OCI-LY3 (cell line): ENCODE measurements at regions not wholly inside any gene's neighbourhood (a gene's known extent, or its start where the extent isn't known, plus 50 kb on each side); places are given as distances from the start of the nearest gene placed in this dataset.

Experiments
- EZH2phosphoT487 ChIP-seq: fragments of 200-600 bp; shearing (Covaris generic); IDR thresholded peaks from 2 replicates; pipeline ENCODE4 v1.6.1; 2018; ENCODE audit warnings: antibody characterized with exemption, mixed run types, low read depth
- TF ChIP-seq, protein P1 (sequence below): fragments of 200-600, 300-600 bp; sonication (generic); IDR thresholded peaks from 2 replicates; pipeline ENCODE4 v1.5.1; 2014; ENCODE audit warnings: antibody characterized with exemption, low read length, low read depth

DNA sequence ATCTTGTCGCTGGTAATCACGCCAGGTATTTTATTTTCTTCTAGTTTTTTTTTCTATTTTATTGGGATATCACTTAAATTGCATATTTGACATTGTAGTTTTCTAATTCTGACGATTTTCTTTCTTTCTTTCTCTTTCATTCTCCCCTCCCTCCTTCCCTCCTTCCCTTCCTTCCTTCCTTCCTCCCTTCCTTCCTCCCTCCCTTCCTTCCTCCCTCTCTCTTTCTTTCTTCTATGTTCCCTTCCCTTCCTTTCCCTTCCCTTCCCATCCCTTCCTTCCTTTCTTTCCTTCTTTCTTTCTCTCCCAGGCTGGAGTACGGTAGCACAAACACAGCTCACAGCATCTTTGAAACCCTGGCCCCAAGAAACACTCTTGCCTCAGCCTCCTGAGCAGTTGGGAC is 100.6 kb upstream of the BCL6 start:
- TF ChIP-seq, protein P1, sequence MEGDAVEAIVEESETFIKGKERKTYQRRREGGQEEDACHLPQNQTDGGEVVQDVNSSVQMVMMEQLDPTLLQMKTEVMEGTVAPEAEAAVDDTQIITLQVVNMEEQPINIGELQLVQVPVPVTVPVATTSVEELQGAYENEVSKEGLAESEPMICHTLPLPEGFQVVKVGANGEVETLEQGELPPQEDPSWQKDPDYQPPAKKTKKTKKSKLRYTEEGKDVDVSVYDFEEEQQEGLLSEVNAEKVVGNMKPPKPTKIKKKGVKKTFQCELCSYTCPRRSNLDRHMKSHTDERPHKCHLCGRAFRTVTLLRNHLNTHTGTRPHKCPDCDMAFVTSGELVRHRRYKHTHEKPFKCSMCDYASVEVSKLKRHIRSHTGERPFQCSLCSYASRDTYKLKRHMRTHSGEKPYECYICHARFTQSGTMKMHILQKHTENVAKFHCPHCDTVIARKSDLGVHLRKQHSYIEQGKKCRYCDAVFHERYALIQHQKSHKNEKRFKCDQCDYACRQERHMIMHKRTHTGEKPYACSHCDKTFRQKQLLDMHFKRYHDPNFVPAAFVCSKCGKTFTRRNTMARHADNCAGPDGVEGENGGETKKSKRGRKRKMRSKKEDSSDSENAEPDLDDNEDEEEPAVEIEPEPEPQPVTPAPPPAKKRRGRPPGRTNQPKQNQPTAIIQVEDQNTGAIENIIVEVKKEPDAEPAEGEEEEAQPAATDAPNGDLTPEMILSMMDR, result no peak
- TF ChIP-seq EZH2phosphoT487, result no peak
